HG03378 (cell line): ENCODE measurements at regions not wholly inside any gene's neighbourhood (a gene's known extent, or its start where the extent isn't known, plus 50 kb on each side); places are given as distances from the start of the nearest gene placed in this dataset.
A peak's percentile ranks its signal among the peaks of the same experiment; 100 is the strongest.

ENCODE experiments used
- ATAC-seq: cut with Tn5 transposase; IDR thresholded peaks from one replicate; pipeline ENCODE4 v1.9.1; 2021; ENCODE audit warnings: mild to moderate bottlenecking, moderate library complexity; ENCODE audit not compliant: unreplicated experiment

DNA sequence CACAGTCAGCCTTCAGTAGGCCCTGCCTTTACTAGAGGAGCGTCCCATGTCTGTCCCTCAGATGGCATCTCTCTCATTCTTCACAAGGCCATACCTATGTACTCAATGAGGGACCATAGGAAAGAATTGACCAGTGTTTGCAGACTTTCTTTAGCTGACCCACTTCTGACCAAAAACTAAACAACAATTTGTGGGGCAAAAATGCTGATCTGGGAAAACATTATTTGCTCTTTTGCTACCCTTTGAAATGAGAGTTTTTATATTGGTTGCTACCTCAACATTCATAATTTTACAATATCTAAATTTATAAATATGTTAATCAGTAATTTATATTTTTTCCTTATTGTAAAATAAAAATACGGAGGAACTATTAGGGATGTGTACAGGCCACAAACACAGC is 539.4 kb upstream of the GJE1 start:
- no peak for ATAC-seq

DNA sequence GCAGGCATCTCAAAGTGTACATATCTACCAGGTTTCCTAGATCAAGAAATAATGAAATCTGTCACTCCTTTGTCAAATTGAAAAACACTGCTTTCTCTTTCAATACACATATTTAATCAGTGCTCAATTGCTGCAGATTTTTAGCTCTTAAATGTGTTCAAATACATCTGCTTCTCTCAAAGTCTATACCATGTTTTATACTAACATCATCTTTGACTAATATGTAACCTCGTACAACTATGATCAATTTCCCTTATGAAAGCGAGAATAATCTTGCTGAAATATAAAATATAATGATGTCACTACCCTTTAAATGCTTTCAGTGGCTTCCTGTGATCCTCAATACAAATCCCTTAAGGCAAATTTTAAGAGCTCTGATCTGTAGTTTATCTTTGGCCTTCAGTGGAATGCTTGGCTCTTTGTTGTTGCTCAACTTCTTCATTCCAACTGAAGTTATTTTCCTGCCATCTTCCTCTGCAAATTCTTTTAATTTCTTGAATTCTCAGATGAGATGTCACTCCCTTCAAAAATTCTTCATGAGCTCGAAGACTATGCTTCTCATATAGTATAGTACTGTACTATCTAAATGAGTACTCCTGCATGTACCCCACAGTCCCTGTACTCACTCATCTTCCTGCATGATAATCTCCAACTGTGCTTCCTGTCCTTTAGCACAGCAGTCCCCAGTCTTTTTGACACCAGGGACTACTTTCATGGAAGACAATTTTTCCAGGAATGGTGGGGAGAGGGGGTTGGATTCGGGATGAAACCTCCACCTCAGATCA is 545.1 kb upstream of the GJE1 start:
- no peak for ATAC-seq

DNA sequence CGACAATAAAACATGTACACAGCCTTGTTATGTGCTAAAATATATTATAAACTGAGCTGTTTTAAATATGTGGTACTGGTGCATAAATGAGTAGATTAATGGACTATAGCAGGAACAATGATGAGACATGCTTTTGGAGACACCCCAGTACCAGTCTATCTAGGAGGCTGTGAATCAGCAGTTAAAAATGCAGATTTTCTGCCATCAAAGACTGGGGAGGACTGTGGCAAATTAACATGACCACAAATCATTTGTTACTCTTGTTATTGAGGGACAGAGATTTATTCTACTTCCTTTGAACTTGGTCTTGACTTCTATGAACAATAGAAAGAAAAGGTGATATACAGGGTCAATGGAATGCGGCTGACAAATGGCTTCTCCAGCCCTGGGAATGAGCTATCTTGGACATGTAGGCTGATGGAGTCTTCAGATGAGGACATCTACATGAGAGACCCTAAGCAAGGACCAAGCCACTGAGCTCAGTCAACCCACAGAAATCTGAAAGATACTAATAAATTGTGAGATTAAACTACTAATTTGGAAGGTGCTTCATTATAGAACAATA is 551.7 kb upstream of the GJE1 start:
- ATAC-seq: no peak

DNA sequence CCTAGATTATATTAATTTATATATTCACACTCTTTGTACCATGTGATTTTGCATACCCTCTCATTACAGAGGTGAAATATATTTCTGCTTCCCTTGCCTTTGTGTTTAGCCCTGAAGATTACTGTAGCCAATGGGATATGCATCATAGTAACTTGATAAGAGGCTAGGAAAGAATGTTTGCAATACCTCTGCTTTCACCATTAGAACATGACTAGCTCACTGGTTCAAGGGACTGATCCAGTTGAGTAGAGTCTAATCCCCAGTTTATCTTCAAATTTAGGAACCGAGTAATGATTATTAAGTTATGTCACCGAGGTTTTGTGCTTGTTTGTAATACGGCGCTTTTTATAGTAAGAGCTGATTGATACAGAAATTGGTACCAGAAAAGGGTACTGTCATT is 552.6 kb upstream of the GJE1 start:
- no peak for ATAC-seq

DNA sequence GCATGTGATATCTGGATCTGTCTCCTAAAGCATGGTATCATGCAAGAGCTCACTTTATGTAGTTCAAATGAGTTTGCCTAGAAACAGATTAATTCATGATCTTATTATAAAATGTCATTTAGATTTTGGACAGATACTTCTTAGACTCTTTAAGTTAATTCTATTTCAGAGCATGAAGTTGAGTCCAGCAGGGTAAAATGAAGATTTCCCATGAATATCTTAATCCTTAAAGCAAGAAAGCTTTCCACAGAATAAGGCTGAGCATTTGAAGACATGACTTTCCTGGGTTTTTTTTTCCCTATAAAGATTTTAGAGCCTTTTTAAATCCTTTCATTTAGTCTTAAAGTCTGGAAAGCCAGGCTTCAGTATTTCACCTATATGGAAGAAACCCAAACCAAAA is 556.0 kb upstream of the GJE1 start:
- no peak for ATAC-seq

DNA sequence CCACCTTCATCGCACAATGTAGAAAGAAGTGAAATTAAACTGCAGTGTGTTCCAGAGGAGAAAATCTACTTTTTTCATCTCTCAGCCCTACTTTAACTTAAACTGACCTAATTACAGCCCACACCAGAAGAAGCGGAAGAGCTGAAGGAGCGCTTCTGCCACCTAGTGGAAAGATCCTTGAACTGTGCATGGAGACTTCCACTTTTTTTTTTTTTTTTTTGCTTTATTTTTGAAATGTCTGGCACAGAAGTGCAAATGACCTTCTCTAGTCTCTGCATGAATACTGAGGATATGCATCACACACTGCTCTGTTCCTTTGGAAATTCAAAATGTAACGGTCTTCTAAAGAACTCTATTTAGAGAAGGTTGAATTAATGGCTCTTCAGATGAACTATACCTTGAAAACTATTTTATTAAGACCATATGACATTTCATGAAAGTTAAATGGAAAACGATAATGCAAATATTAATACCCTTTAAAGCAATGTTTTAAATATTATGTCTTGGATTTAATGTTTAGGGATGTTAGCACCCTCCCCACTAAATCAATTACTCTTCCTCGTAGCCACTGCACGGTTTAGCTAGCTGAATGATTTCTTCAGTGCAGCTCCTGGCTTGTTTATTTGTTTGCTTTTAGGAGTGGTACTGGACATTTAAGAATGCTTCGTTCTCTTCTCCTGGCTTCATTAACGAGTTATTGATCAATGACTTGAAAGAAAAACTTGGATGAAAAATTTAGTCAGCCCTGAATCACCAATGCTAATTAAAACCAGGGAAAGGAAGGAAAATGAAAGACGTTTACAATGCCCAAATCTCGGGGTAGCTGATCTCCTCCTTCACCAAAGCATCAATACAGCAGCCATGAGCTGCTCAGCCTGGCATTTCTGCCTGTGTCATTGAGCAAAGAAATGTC is 569.6 kb upstream of the GJE1 start:
- ATAC-seq: peak; percentile 89

DNA sequence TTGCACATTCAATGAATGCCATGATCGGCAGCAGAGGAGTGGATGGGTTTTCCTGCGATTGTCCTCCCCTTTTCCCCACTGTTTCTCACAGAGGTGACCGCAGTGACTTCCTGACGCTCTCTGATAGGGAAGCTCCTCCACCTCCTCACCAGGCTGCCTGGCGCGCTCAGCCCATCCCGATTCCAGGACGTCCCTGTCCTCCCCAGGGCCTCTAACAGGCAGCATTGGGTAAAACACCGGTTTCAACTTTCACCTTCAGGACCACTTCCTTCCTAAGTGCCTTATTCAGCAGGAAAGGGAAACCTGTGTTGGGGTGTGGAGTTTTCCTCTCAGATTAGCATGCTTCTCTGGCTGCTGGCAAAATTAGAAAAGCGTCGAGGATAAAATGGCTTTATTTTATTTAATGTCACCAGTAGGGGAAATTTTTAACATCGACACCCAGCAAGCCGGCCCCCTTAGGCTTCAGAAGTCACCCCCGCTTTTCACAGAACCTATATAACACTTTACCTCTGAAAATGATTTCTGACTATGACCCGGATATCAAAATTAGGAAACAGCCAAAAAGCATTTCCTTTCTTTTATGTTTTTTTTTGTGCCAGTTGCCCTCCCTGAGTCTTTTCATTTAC is 570.4 kb upstream of the GJE1 start:
- ATAC-seq: peak; percentile 25

DNA sequence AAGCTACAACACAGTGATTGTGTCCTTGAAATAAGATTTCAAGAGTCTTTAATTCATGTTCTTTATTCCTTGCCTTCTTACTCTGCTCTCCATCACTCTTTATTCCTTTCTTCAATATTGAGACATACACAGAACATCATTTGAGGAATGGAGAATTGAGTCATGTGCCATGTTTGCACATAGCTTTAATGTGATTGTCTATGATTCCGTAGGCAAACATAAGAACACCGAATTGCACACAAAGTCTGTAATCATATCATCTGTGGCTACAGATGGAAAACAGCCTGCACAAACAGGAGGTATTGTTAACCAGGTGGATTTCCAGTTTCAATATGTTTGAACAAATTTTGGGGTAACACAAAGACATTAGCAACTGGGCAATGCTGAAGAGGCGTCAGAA is 571.6 kb upstream of the GJE1 start:
- ATAC-seq: no peak

DNA sequence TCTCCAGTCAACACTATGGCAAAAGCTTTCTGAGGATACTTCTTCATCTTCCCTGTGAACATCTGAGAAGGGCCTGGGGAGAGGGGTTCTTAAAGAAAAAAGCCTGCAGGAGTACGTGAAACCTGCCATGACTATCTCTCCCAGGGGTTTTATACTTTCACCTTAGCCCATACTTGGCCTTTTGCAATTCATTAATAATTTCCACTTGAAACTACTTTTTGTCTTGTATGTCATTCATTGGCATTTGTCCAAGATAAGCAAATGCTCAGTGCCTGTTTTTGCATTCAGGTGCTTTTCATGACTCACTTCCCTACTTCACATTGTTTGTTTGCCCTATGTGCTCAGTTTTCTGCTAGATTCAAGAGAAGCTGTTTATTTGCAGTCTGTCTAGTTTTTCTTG is 580.3 kb upstream of the GJE1 start:
- peak; percentile 94 for ATAC-seq

DNA sequence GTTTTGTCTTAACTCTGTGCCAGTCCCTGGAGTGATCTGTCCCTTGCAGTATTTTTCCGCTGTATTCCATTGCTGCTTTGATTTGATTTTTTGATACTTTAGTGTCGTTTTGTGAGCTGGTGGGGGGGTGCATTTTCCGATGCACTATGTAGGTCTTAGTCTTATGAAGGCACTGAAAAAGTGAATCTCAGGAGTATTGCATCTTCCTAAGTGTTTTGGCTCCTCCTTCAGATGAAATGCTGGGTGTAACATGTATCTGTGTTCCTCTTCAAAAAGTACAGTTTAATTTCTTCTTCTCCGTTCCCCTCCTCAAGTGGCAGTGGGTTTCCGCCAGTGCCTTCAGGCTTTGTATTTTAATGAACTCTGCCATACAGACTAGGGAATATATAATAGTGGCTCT is 580.7 kb upstream of the GJE1 start:
- ATAC-seq: no peak

DNA sequence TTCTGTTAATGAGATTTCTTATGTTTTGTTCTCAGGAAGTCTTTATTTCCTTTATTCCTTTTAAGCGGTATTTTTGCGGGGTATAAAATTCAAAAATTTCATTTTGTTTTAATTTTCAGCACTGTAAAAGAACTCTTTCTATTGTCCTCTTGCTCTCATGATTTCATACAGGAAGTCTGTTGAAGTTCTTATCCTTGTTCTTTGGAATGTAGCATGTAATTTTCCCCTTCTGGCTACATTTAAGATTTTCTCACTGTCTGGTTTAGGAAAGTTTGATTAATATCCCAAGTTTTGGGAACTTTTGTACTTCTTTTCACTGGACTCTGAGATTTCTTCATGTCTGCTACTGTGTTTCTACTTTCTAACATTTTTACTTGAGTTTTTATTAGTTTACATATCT is 581.4 kb upstream of the GJE1 start:
- ATAC-seq: no peak

DNA sequence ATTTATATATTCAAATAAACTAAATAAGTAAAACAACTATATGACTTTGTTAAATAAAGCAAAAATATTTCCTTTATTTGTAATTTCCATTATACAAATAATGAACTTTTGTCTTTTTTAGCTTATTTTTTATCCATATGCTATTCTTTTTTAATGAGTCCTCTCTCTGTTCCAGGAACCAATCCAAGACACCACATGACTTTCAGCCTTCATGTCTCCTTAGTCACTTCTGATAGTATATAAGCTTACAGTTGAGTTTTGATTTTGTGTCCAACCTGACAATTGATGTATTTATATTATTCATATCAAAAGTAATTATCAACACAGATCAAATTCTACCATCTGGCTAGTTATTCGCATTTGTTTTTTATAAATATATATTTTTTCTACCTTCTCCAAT is 582.3 kb upstream of the GJE1 start:
- ATAC-seq: no peak

DNA sequence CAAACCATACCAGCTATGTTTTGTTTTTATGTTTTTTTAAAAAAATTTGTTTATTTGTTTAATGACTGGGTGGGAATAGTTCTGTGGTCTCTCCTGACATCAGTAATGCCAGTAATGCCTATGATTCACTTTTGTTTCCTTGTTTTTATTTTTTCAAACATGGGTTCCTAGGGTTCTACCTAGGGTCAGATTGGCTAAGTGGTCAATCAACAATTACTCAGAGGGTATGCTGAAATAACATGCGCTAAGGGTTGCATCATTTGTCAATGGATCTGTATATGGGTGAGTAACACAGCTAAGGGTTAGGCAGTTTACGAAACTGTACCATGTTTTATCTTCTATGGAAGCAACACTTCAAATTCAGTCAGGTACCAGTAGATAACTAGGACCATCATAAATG is 583.8 kb upstream of the GJE1 start:
- no peak for ATAC-seq

DNA sequence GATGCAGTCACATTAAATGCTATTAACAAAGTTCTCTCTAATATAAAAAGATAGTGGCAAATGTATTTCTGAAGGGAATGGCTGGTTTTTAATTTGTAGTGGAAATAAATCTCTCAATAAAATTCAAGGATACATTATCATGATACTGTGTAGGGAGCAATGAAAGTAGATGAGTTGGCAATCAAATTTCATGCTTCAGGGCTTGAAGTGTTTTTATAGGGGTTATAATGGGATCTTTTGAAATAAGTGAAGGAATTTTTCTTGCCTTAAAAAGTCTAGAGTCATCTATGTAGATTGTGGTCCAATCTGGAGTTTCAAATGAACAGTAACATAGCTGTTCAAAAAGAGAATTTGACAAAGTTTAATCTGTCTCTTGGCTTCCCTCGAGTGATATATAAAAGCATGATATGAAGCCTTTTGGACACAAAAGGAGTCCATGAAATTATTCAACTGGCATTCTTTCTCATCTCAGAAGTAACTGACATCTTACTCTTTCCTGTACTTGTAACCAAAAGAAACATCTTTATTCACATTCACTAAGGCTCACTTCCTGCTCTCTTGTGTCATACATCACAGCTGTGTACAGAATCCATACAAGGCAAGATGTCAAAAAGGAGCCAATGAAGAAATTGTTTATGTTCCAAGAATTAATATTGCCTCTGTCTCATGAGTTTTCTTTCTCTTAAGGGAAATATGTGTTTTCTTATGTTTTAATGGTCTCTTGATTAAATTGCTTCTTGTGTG is 591.0 kb upstream of the GJE1 start:
- no peak for ATAC-seq

DNA sequence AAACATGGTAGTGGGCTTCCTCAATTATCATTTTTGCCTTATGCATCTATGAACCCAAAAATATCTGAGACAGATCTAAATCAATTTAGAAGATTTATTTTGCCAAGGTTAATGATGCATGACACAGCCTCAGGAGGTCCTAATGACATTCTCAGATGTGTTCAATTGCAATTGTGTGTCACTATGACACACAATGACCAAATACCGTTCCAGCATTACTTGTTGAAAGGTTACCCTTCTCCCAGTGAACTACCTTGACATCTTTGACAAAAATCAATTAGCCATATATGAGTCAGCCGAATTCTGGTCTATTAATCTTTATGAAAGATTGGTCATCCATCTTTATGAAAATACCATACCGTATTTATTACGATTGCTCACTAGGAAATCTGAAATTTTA is 592.5 kb upstream of the GJE1 start:
- no peak for ATAC-seq

DNA sequence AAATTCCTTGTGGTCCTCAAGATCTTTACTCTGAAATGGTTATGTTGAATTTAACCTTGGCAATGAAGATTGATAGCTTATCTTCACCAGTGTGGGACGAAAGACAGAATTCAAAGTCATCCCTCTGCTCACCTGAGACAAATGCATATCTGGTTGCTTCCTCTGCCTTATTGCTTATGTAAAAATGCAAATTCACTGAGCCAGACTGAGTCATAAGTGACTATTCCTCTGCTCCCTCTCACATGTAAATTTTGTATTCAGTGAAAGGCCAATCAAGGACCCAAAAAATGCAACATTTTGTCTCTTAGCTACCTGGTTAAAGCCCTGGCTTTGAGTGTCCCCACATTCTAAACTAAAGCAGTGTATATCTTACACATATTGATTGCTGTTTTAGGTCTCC is 593.1 kb upstream of the GJE1 start:
- ATAC-seq: no peak

DNA sequence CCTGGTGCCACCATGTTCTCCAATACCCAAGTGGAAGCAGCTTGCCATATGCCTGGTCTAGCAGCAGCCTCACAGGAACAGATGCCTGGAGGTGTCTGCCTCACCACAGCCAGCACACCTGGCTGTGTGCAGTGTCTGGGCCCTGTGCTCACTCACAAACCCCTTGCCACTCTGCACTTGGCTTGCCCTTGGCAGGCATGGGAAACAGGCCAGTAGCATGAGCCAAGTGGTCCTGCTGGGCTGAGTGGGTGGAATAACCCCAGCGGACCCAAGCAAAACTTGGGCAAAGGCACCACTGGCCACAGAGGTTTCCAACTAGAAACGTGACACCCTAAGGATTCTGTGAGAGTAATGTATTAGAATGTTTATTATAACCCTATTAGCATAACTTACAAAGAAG is 600.5 kb upstream of the GJE1 start:
- ATAC-seq: no peak

DNA sequence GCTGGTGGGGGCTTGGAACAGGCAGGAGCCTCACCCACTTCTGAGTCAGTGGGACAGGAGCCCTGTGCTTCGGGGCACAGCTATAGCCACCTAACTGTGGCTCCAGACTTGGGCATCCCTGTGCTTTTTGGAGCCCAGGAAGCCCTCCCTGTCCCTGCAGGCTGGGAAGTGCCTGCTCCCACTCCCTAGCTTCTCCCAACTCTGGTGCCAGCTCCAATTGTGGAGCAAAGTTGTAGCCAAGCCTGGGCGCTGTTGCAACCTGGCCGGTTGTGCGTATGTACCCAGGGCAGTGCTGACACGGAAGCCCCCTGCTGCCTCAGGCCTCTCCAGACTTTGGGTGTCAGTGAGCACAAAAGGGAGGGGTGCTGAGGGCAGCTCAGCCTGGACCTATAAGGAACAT is 601.7 kb upstream of the GJE1 start:
- ATAC-seq: no peak

DNA sequence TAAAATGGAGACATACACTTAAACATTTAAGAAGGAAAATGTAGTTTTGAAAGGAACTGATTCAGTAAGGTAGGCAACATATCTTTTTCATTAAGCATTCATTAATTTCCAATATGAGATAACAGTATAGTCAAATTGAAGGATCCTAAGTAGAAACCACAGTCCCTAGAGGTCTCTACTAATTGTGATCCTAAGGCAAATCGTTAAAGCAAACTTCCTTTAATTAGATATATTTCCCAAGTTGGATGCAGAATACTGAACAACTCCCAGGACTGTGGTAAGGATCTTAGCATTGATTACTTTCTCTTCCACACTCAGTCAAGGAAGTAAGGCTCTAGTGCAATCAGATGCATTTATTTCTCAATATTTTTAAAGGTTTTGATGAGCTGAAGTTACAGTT is 604.1 kb upstream of the GJE1 start:
- no peak for ATAC-seq

DNA sequence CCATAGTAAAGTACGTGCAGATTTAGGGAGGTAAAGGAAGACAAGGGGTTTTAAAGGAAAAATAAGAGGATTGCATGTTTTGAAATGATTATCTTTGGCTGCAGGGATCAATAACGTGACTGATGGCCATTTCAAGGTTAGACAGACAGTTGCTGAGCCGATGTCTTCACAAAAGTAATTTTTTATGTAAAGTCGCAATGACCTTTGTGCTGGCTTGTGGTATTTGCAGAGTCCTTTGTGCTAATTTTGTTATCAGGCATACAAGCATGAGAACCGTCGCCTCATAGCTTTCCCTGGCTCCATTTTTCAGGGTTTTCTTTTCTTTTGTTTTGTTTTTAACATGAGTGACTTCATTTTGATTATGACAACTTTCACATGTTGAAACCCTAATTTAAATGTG is 605.7 kb upstream of the GJE1 start:
- ATAC-seq: no peak

DNA sequence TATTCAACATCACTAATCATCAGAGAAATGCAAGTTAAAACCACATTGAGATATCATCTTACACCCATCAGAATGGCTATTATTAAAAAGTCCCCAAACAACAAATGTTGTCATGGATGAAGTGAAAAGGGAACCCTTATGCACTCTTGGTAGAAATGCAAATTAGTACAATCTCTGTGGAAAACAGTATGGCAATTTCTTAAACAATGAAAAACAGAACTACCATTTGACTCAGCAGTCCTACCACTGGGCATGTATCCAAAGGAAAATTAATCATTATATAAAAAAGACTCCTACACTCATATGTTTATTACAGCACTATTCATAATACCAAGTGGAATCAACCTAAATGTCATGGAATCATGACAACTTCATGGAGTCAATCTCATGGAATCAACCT is 611.3 kb upstream of the GJE1 start:
- ATAC-seq: peak; percentile 44
